ENCODE measurements at regions not wholly inside any gene's neighbourhood (a gene's known extent, or its start where the extent isn't known, plus 50 kb on each side); places are given as distances from the start of the nearest gene placed in this dataset.

DNA sequence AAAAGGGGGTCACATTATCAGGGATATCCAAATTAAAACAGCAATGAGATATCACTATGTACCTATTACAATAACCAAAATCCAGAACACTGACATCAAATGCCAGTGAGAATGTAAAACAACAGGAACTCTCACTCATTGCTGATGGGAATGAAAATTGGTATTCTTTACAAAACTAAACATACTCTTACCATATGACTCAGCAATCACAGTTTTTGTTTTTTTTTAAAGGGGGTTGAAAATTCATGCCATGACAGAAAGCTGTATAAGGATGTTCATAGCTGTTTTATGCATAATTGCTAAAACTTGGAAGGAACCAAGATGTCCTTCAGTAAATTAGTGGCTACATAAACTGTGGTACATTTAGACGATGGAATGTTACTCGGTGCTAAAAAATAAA, 71.6 kb upstream of the SLITRK1 start:
- DNase-seq (ENCODE audit: low spot score) = no peak

DNA sequence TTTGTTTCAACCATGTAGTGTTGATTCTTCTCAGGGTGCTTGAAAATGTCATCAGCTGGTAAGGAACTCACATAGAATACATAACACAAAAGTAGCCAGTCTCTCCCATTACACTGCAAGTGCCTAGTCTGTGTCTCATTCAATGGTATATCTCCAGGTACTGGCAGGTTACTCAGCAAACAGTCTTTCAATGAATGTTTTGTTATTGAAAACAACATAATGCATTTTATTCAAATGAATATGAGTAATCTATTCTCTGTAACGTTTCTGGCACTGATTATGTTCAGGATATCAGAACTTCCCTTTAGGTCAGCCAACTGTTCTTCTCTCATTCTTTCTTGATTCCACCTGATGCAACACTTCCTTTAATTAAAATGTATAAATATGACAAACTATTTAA, 68.0 kb upstream of the SLITRK1 start:
- no peak for DNase-seq (ENCODE audit: low spot score)

DNA sequence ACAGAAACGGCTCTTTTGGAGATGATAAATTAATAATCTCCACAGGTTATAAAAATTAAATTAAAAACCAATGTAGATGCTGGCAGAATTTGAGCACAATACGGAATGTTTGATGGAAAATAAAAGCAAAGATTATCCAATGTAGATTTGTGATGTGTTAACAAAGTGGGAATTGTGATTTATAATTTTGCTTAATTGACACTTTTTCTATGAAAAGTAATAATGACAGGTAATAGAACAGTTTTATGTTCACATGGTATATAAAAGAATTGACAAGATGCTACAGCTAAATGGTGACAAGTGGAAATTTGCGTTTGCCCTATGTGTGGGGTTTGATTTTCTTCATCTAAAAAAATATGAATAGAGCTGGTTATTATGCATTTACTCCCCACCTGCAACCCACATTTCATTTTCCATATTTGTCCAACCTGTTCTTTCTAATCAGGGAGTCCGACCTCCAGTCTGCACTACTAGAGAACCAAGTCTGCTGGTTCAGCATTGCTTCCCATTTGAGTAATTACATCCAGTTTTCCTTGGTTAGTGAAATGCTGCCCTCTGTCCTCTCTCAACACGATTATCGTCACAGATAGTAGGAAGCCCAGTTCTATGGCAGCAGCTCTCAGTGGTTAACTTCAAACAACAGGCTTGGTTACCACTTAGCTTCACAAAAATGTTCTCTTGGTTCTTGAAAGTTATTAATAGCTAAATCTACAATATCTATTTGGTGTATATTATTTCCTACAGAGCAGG, 61.4 kb upstream of the SLITRK1 start:
- DNase-seq (ENCODE audit: low spot score) = peak; percentile 56

DNA sequence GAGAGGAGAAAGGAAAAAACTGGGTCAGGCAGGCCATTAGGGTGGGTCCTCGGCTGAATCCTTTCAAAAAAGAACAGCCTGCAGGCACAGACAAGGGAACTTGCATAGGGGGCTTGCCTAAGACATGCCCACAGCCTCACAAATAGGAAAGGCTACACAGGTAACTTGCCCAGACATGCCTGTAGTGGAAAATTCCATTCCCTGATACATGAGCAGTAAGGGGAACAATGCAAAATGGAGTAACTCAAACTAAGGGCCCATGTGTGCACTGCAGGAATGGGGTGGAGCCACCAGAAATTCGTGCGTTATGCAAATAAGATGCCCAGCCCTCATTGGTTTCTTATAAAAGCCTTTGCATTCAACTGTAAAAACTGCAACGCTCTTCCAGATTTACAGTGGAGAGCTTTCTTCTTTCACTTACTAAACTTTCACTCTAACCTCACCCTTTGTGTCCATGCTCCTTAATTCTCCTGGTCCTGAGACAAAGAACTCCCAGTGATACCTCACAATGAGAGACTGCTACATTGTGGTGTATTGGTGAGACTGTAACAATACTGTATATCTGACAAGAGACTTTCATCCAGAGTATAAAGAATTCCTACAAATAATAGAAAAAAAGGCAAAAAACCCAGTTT, 59.5 kb upstream of the SLITRK1 start:
- no peak for DNase-seq (ENCODE audit: low spot score)

DNA sequence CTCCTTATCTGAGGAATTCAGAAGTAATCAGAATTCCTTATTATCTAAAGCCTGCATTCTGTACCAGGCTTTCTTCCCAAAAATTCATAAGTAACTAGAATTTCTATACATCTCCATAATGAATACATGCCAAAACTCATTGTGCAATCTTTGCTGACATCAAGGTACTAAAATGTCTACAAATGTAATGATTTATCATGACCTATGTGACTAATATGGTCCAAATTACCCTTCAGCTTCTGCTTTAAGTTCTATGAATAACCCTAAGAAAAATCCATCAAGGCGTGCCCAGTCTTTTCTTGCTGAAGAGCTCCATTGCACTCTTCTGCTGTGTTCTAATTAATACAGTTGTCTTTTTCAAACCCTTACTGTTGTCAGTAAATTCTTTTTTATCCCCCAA, 58.5 kb upstream of the SLITRK1 start:
- DNase-seq (ENCODE audit: low spot score) = peak; percentile 92

DNA sequence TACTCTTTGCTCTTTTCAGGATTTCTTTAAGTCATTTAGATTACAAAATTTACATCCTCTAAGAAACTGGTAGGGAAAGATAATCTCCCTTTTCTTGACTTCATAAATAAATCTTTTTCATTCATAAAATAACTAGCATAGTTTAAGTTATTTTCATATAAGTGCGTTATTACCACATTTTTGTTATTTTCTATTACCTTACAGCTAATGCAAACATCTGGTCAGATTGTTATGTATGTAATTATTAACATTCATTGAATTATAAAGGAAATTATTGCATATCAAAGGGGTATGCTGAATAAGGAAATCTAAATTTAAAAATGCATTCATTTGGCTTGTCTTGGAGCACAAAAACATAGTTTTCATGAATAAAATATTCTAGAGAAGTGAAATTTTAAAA, 55.3 kb upstream of the SLITRK1 start:
- DNase-seq (ENCODE audit: low spot score) = no peak

DNA sequence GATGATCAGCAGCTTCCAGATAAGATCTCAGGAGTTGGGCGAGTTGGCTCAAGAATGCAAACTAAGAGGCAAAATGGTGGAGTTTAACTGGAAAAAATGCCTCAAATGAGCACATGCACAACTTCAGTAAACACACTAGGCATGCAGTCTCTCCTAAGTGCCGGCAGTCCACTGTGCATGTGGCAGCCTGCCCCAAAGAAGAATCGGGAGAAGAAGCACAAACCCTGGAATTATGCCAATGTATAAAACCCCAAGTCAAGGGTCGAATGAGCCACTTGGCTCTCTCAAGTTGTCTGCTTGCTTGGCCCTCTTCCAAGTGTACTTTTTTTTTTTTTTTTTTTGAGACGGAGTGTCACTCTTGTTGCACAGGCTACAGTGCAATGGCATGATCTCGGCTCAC, 53.3 kb upstream of the SLITRK1 start:
- DNase-seq (ENCODE audit: low spot score) = no peak
